Mesenchymal stem cell (in vitro differentiated cells and primary cell): ENCODE measurements at regions not wholly inside any gene's neighbourhood (a gene's known extent, or its start where the extent isn't known, plus 50 kb on each side); places are given as distances from the start of the nearest gene placed in this dataset.
"Not testable (repeated sequence)": the region's sequence is repeated elsewhere in the genome, so short reads cannot be mapped to it uniquely, and the experiment has no call there.

Source experiments
- DNase-seq: peaks from one replicate; pipeline ENCODE4 v3.0.0-alpha.2; 2013
- H2AFZ ChIP-seq: one replicate; pipeline ENCODE4 v1.6.1; 2013; ENCODE audit warnings: low read depth, mild to moderate bottlenecking, control low read depth, inconsistent platforms, low read length, moderate library complexity
- H2AK5ac ChIP-seq: 2 replicates; pipeline ENCODE4 v1.6.1; 2013; ENCODE audit warnings: low read length, moderate library complexity, mild to moderate bottlenecking, inconsistent platforms; ENCODE audit not compliant: severe bottlenecking
- H2BK120ac ChIP-seq: one replicate; pipeline ENCODE4 v1.6.1; 2013; ENCODE audit warnings: low read depth, mild to moderate bottlenecking, inconsistent platforms, low read length, moderate library complexity
- H2BK12ac ChIP-seq, 2 experiments: one replicate each; pipeline ENCODE4 v1.6.1; 2013; ENCODE audit warnings: inconsistent platforms in 2 of 2, low read length in 2 of 2, mild to moderate bottlenecking in 2 of 2, moderate library complexity in 2 of 2, control low read depth in 1 of 2
- H2BK15ac ChIP-seq: one replicate; pipeline ENCODE4 v1.6.1; 2013; ENCODE audit warnings: mild to moderate bottlenecking, low read depth, inconsistent platforms; ENCODE audit not compliant: poor library complexity, severe bottlenecking
- H2BK5ac ChIP-seq: 2 replicates; pipeline ENCODE4 v1.6.1; 2013; ENCODE audit warnings: low read depth, mild to moderate bottlenecking, low read length, control low read depth, inconsistent platforms; ENCODE audit not compliant: poor library complexity, severe bottlenecking
- H3K14ac ChIP-seq, 2 experiments: one replicate each; pipeline ENCODE4 v1.6.1; 2013; ENCODE audit warnings: inconsistent platforms in 2 of 2, low read length in 2 of 2, control low read depth in 1 of 2, mild to moderate bottlenecking in 1 of 2, moderate library complexity in 1 of 2
- H3K18ac ChIP-seq, 2 experiments: one replicate each; pipeline ENCODE4 v1.6.1; 2013; ENCODE audit warnings: inconsistent platforms in 2 of 2, low read length in 2 of 2, control low read depth in 1 of 2, low read depth in 1 of 2, mild to moderate bottlenecking in 1 of 2
- H3K23ac ChIP-seq, 2 experiments: one replicate each; pipeline ENCODE4 v1.6.1; 2013; ENCODE audit warnings: inconsistent platforms in 2 of 2, low read length in 2 of 2, mild to moderate bottlenecking in 2 of 2, moderate library complexity in 2 of 2, control low read depth in 1 of 2
- H3K27ac ChIP-seq: 2 replicates; pipeline ENCODE4 v1.5.1; 2013; ENCODE audit warnings: mild to moderate bottlenecking, moderate library complexity, low read length, control low read depth, inconsistent platforms; ENCODE audit not compliant: poor library complexity, severe bottlenecking
- H3K27me3 ChIP-seq, 2 experiments: 2 replicates each; pipeline versions ENCODE4 v1.6.1 to v1.7.0; 2013; ENCODE audit warnings: low read length in 2 of 2, mild to moderate bottlenecking in 2 of 2, moderate library complexity in 2 of 2, control low read depth in 1 of 2, inconsistent platforms in 1 of 2; ENCODE audit not compliant: control insufficient read depth in 1 of 2, insufficient read depth in 1 of 2
- H3K36me3 ChIP-seq, 2 experiments: 2 replicates each; pipeline versions ENCODE4 v1.6.1 to v1.7.0; 2013; ENCODE audit warnings: low read length in 2 of 2, control low read depth in 1 of 2, inconsistent platforms in 1 of 2, low read depth in 1 of 2, mild to moderate bottlenecking in 1 of 2; ENCODE audit not compliant: insufficient read depth in 2 of 2, control insufficient read depth in 1 of 2
- H3K4ac ChIP-seq, 2 experiments: one replicate each; pipeline ENCODE4 v1.6.1; 2013; ENCODE audit warnings: inconsistent platforms in 2 of 2, low read length in 2 of 2, mild to moderate bottlenecking in 2 of 2, moderate library complexity in 2 of 2, control low read depth in 1 of 2, low read depth in 1 of 2
- H3K4me1 ChIP-seq: 2 replicates; pipeline ENCODE4 v1.6.1; 2013; ENCODE audit warnings: low read depth, low read length, control low read depth; ENCODE audit not compliant: control insufficient read depth, insufficient read depth
- H3K4me2 ChIP-seq: 2 replicates; pipeline ENCODE4 v1.6.1; 2013; ENCODE audit warnings: low read length, mild to moderate bottlenecking, inconsistent platforms; ENCODE audit not compliant: poor library complexity, severe bottlenecking
- H3K4me3 ChIP-seq, 2 experiments: 2 replicates each; pipeline versions ENCODE4 v1.5.1 to v1.7.0; 2013; ENCODE audit warnings: low read length in 2 of 2, mild to moderate bottlenecking in 2 of 2, control low read depth in 1 of 2, low read depth in 1 of 2; ENCODE audit not compliant: insufficient read depth in 1 of 2
- H3K79me1 ChIP-seq: replicated peaks from 2 replicates; pipeline ENCODE4 v1.6.1; 2013; ENCODE audit warnings: mild to moderate bottlenecking, control low read depth, low read length, inconsistent platforms; ENCODE audit not compliant: poor library complexity, severe bottlenecking
- H3K9ac ChIP-seq: 2 replicates; pipeline ENCODE4 v1.7.0; 2013; ENCODE audit warnings: mild to moderate bottlenecking, low read length, moderate library complexity
- H3K9me3 ChIP-seq: 2 replicates; pipeline ENCODE4 v1.7.0; 2013; ENCODE audit warnings: mild to moderate bottlenecking, low read length; ENCODE audit not compliant: control insufficient read depth
- H4K8ac ChIP-seq: one replicate; pipeline ENCODE4 v1.6.1; 2013; ENCODE audit warnings: inconsistent platforms, mild to moderate bottlenecking, low read length, moderate library complexity
- H4K91ac ChIP-seq: one replicate; pipeline ENCODE4 v1.6.1; 2013; ENCODE audit warnings: mild to moderate bottlenecking, low read length, inconsistent platforms
- WGBS: methylation state at CpG from one replicate; pipeline ENCODE4 v1.1.7; 2013; ENCODE audit warnings: mixed read lengths; 5-methylcytosine and 5-hydroxymethylcytosine counted together

DNA sequence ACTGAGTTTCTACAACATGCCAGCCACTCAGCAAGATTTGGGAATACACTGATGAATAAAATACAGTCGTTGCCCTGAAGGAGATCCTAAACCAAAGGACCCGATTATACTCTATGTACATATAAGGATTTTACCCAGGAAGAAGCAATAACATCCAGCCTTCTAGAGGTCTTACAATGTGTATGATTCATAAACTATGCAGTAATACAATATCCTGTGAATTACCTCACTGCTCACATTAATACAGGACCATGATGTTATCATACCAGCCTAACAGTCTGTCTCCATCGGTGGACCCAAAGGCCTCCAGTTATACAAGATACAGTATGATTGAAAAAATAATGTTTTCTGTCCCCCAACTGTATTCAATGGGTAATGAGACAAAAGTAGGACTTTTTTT, 310.5 kb upstream of the TRPM3 start:
- Histone ChIP-seq H3K18ac (no peak overlapping the region), H4K8ac (no peak overlapping the region), H2BK5ac (no peak overlapping the region), H3K79me1 (no peaks in the 10 kb centered on the region), H3K4me1 (no peaks in the 10 kb centered on the region), H3K9ac (no peak overlapping the region), H3K36me3 (no peaks in the 10 kb centered on the region), H3K4ac (no peak overlapping the region), H3K23ac (no peak overlapping the region), H2AFZ (no peak overlapping the region), H3K9me3 (no peaks in the 10 kb centered on the region), H2BK12ac (no peak overlapping the region), H3K4me2 (no peak overlapping the region), H3K27ac (no peak overlapping the region), H3K14ac (no peak overlapping the region), H4K91ac (no peak overlapping the region), H2BK15ac (no peak overlapping the region), H2AK5ac (no peak overlapping the region), H3K4me3 (no peak overlapping the region), H2BK120ac (no peak overlapping the region), H3K27me3 (no peaks in the 10 kb centered on the region)
- DNase-seq, result no peak
- 92% methylated on average over 1 of the region's 3 CpGs for WGBS

- not testable (repeated sequence) for H3K9me3 ChIP-seq, H3K79me1 ChIP-seq, H3K27ac ChIP-seq, H3K18ac ChIP-seq, H3K23ac ChIP-seq, DNase-seq, H2BK5ac ChIP-seq, H3K36me3 ChIP-seq, H4K8ac ChIP-seq, H3K27me3 ChIP-seq, H3K4me3 ChIP-seq, H2BK15ac ChIP-seq, H2BK120ac ChIP-seq, H3K4me2 ChIP-seq, H3K4me1 ChIP-seq, H3K9ac ChIP-seq, H3K4ac ChIP-seq, H3K14ac ChIP-seq, H4K91ac ChIP-seq, H2AFZ ChIP-seq, H2BK12ac ChIP-seq, H2AK5ac ChIP-seq
- WGBS, result 46% methylated on average over 2 of the region's 2 CpGs
These were observed 285.9 kb upstream of the TRPM3 start for GRCh38 chr9:71407341-71407740.

- Histone ChIP-seq H3K4me1 (no peaks in the 10 kb centered on the region), H2BK120ac (no peak overlapping the region), H3K27ac (no peak overlapping the region), H3K18ac (no peak overlapping the region), H3K27me3 (no peaks in the 10 kb centered on the region), H2BK5ac (no peak overlapping the region), H3K4me3 (no peak overlapping the region), H4K91ac (no peak overlapping the region), H4K8ac (no peak overlapping the region), H3K9ac (no peak overlapping the region), H3K23ac (no peak overlapping the region), H3K79me1 (no peaks in the 10 kb centered on the region), H3K36me3 (no peaks in the 10 kb centered on the region), H3K4ac (no peak overlapping the region), H2AFZ (no peak overlapping the region), H2AK5ac (no peak overlapping the region), H2BK15ac (no peak overlapping the region), H3K4me2 (no peak overlapping the region), H3K14ac (no peak overlapping the region), H2BK12ac (no peak overlapping the region), H3K9me3 (no peaks in the 10 kb centered on the region)
- no peak for DNase-seq
- WGBS, result 100% methylated on average over 1 of the region's 1 CpG
These were observed 281.7 kb upstream of the TRPM3 start for GRCh38 chr9:71403106-71403505.

- Histone ChIP-seq H3K4me1 (no peaks in the 10 kb centered on the region), H3K4ac (no peak overlapping the region), H3K4me3 (no peak overlapping the region), H2AFZ (no peak overlapping the region), H3K4me2 (no peak overlapping the region), H3K18ac (no peak overlapping the region), H3K27me3 (no peaks in the 10 kb centered on the region), H3K36me3 (no peaks in the 10 kb centered on the region), H3K9ac (no peak overlapping the region), H4K8ac (no peak overlapping the region), H3K79me1 (no peaks in the 10 kb centered on the region), H3K14ac (no peak overlapping the region), H3K27ac (no peak overlapping the region), H2AK5ac (no peak overlapping the region), H3K9me3 (no peaks in the 10 kb centered on the region), H4K91ac (no peak overlapping the region), H2BK15ac (no peak overlapping the region), H2BK120ac (no peak overlapping the region), H2BK12ac (no peak overlapping the region), H2BK5ac (no peak overlapping the region), H3K23ac (no peak overlapping the region)
- WGBS, result 73% methylated on average over 2 of the region's 3 CpGs
- no peak for DNase-seq
These were observed 271.6 kb upstream of the TRPM3 start for GRCh38 chr9:71393005-71393404.
